ENCODE measurements at regions not wholly inside any gene's neighbourhood (a gene's known extent, or its start where the extent isn't known, plus 50 kb on each side); places are given as distances from the start of the nearest gene placed in this dataset.

- no peak for DNase-seq (ENCODE audit: low read depth, low spot score)
- no peak for TF ChIP-seq CTCF (conservative IDR thresholded peaks at IDR 0.05)
- Mint-ChIP-seq H3K27me3 (ENCODE audit: low read depth) (no peaks in the 10 kb centered on the region), H3K27ac (ENCODE audit: unreplicated experiment) (no peak overlapping the region), H3K9me3 (no peaks in the 10 kb centered on the region), H3K4me1 (no peaks in the 10 kb centered on the region), H3K36me3 (ENCODE audit: low read depth) (no peaks in the 10 kb centered on the region), H3K4me3 (no peak overlapping the region)
Observed at GRCh38 chr10:53134050-53134449, 361.5 kb upstream of the MBL2 start.

- Mint-ChIP-seq H3K9me3 (no peaks in the 10 kb centered on the region), H3K36me3 (ENCODE audit: low read depth) (no peaks in the 10 kb centered on the region), H3K4me3 (no peak overlapping the region), H3K27ac (ENCODE audit: unreplicated experiment) (no peak overlapping the region), H3K4me1 (no peaks in the 10 kb centered on the region), H3K27me3 (ENCODE audit: low read depth) (no peaks in the 10 kb centered on the region)
- DNase-seq (ENCODE audit: low read depth, low spot score), result no peak
- no peak for TF ChIP-seq CTCF (conservative IDR thresholded peaks at IDR 0.05)
Observed at GRCh38 chr10:53130337-53130736, 357.8 kb upstream of the MBL2 start.

- Mint-ChIP-seq H3K4me3 (no peak overlapping the region), H3K36me3 (ENCODE audit: low read depth) (no peaks in the 10 kb centered on the region), H3K27me3 (ENCODE audit: low read depth) (no peaks in the 10 kb centered on the region), H3K27ac (ENCODE audit: unreplicated experiment) (no peak overlapping the region), H3K9me3 (no peaks in the 10 kb centered on the region), H3K4me1 (no peaks in the 10 kb centered on the region)
- TF ChIP-seq CTCF (conservative IDR thresholded peaks at IDR 0.05), result no peak
- DNase-seq (ENCODE audit: low read depth, low spot score), result no peak
Observed at GRCh38 chr10:53127686-53128085, 355.1 kb upstream of the MBL2 start.

GRCh38 chr10:53123311-53123710 lies 350.7 kb upstream of the MBL2 start:
- Mint-ChIP-seq H3K27me3 (ENCODE audit: low read depth) (no peaks in the 10 kb centered on the region), H3K36me3 (ENCODE audit: low read depth) (no peaks in the 10 kb centered on the region), H3K9me3 (peaks cover 2% of the 10 kb centered on the region), H3K27ac (ENCODE audit: unreplicated experiment) (no peak overlapping the region), H3K4me1 (no peaks in the 10 kb centered on the region), H3K4me3 (no peak overlapping the region)
- no peak for DNase-seq (ENCODE audit: low read depth, low spot score)
- no peak for TF ChIP-seq CTCF (conservative IDR thresholded peaks at IDR 0.05)

GRCh38 chr10:53122281-53122680 lies 349.7 kb upstream of the MBL2 start:
- no peak for TF ChIP-seq CTCF (conservative IDR thresholded peaks at IDR 0.05)
- Mint-ChIP-seq H3K4me1 (no peaks in the 10 kb centered on the region), H3K4me3 (no peak overlapping the region), H3K27ac (ENCODE audit: unreplicated experiment) (no peak overlapping the region), H3K36me3 (ENCODE audit: low read depth) (no peaks in the 10 kb centered on the region), H3K27me3 (ENCODE audit: low read depth) (no peaks in the 10 kb centered on the region), H3K9me3 (peaks cover 2% of the 10 kb centered on the region)
- no peak for DNase-seq (ENCODE audit: low read depth, low spot score)

- no peak overlapping the region for H3K27ac Mint-ChIP-seq (ENCODE audit: unreplicated experiment)
- no peak overlapping the region for H3K4me3 Mint-ChIP-seq
- no peak for DNase-seq (ENCODE audit: low read depth, low spot score)
- no peaks in the 10 kb centered on the region for H3K4me1 Mint-ChIP-seq
- H3K36me3 Mint-ChIP-seq (ENCODE audit: low read depth), result peaks cover 2% of the 10 kb centered on the region
- TF ChIP-seq CTCF (conservative IDR thresholded peaks at IDR 0.05), result no peak
- no peaks in the 10 kb centered on the region for H3K27me3 Mint-ChIP-seq (ENCODE audit: low read depth)
- peaks cover 8% of the 10 kb centered on the region for H3K9me3 Mint-ChIP-seq
Observed at GRCh38 chr10:53115660-53116059, 343.1 kb upstream of the MBL2 start.

Data from neural crest cell (in vitro differentiated cells).